K562 (cell line): ENCODE measurements at regions not wholly inside any gene's neighbourhood (a gene's known extent, or its start where the extent isn't known, plus 50 kb on each side); places are given as distances from the start of the nearest gene placed in this dataset.

Experiments
- ATAC-seq: fragments of 200-7000 bp; cut with Tn5 transposase; 3 replicates; pipeline ENCODE4 v1.9.1; 2020; ENCODE audit warnings: moderate library complexity
- BruUV-seq: library from RNA; stranded (reverse); fragments of 400-500 nt; replicated peaks from 2 replicates; lab custom pipeline; 2021; lab: Mats Ljungman, UMichigan
- CTCF ChIA-PET: fragments of 300-600 bp; formaldehyde crosslinking; extraction: SDS; loops from one replicate; lab custom pipeline; 2021; ENCODE audit warnings: low intra/inter-chr PET ratio; lab: Yijun Ruan, JAX
- POLR2A ChIA-PET: fragments of 300-600, 350-650 bp; sonication (Branson Sonifier 250); formaldehyde crosslinking; extraction: SDS; loops from one replicate; lab custom pipeline; 2021; ENCODE audit warnings: antibody characterized with exemption, inconsistent platforms; lab: Yijun Ruan, JAX
- DNase-seq, 4 experiments: peaks; one replicate each; pipeline versions ENCODE4 v3.0.0 to v3.0.0-alpha.2; 2011 to 2018; ENCODE audit warnings: low spot score in 3 of 4, mixed read lengths in 3 of 4; ENCODE audit errors: extremely low read depth in 1 of 4
- FAIRE-seq: peaks from 2 replicates; lab custom pipeline; 2011; peaks lifted over from hg19 to GRCh38; lab: Jason Lieb, UNC
- H2AFZ ChIP-seq: 2 replicates; pipeline ENCODE4 v1.6.0; 2011; ENCODE audit warnings: low read depth, low read length, control low read depth, inconsistent platforms
- H3K27ac ChIP-seq: fragments of 200-600 bp; 3 replicates; pipeline ENCODE4 v1.8.0; 2011; ENCODE audit warnings: low read depth, mild to moderate bottlenecking, control low read depth, inconsistent platforms, low read length, moderate library complexity, mixed read lengths; ENCODE audit errors: extremely low read depth
- H3K27me3 ChIP-seq, 2 experiments: fragments of 300-600 bp in 1 of 2; 2 replicates in 1 of 2; 3 replicates in 1 of 2; pipeline versions ENCODE4 v1.6.0 to v1.8.0; 2011; ENCODE audit warnings: inconsistent platforms in 2 of 2, low read length in 2 of 2, mild to moderate bottlenecking in 1 of 2, mixed read lengths in 1 of 2, moderate library complexity in 1 of 2; ENCODE audit not compliant: control insufficient read depth in 2 of 2, insufficient read depth in 2 of 2
- H3K36me3 ChIP-seq: fragments of 300-600 bp; 3 replicates; pipeline ENCODE4 v1.8.0; 2011; ENCODE audit warnings: mild to moderate bottlenecking, low read length, inconsistent platforms; ENCODE audit not compliant: control insufficient read depth, insufficient read depth
- H3K4me1 ChIP-seq, 2 experiments: fragments of 200-600 bp in 1 of 2; replicated peaks in 1 of 2; 2 replicates in 1 of 2; 3 replicates in 1 of 2; pipeline versions ENCODE4 v1.5.1 to v1.8.0; 2011; ENCODE audit warnings: inconsistent platforms in 2 of 2, low read length in 2 of 2, mild to moderate bottlenecking in 1 of 2, mixed read lengths in 1 of 2, moderate library complexity in 1 of 2; ENCODE audit not compliant: control insufficient read depth in 2 of 2, insufficient read depth in 2 of 2
- H3K4me2 ChIP-seq: 2 replicates; pipeline ENCODE4 v1.6.1; 2011; ENCODE audit warnings: low read length, control low read depth, inconsistent platforms, mixed read lengths; ENCODE audit not compliant: insufficient read depth
- H3K4me3 ChIP-seq: fragments of 200-600 bp; sonication (generic), shearing (Covaris generic); 2 replicates; pipeline ENCODE4 v1.5.1; 2016; ENCODE audit warnings: control low read depth, inconsistent platforms
- H3K79me2 ChIP-seq: fragments of 200-600 bp; 3 replicates; pipeline ENCODE4 v1.8.0; 2011; ENCODE audit warnings: low read length, inconsistent platforms; ENCODE audit not compliant: control insufficient read depth, insufficient read depth
- H3K9ac ChIP-seq, 2 experiments: 2 replicates each; pipeline versions ENCODE4 v1.6.0 to v1.6.1; 2011; ENCODE audit warnings: low read depth in 2 of 2, low read length in 2 of 2, control low read depth in 1 of 2, inconsistent platforms in 1 of 2, mild to moderate bottlenecking in 1 of 2, mixed read lengths in 1 of 2; ENCODE audit not compliant: insufficient read depth in 1 of 2
- H3K9me1 ChIP-seq: one replicate; pipeline ENCODE4 v1.6.0; 2011; ENCODE audit warnings: inconsistent platforms, mild to moderate bottlenecking, low read length, moderate library complexity; ENCODE audit not compliant: control insufficient read depth, insufficient read depth
- H3K9me3 ChIP-seq: replicated peaks from 2 replicates; pipeline ENCODE4 v1.5.1; 2011; ENCODE audit warnings: low read depth, low read length, inconsistent platforms; ENCODE audit not compliant: control insufficient read depth, insufficient read depth
- H4K20me1 ChIP-seq: replicated peaks from 2 replicates; pipeline ENCODE4 v1.6.1; 2011; ENCODE audit warnings: low read length, inconsistent platforms, mixed read lengths; ENCODE audit not compliant: control insufficient read depth, insufficient read depth
- BMI1 ChIP-seq: fragments of 150-350 bp; IDR thresholded peaks from 2 replicates; pipeline ENCODE4 v1.6.1; 2014; ENCODE audit warnings: low read length
- CBX3 ChIP-seq, 2 experiments: IDR thresholded peaks; 1 replicate in 1 of 2; 2 replicates in 1 of 2; pipeline ENCODE4 v1.6.1; 2012; ENCODE audit warnings: inconsistent platforms in 2 of 2, low read length in 2 of 2, borderline replicate concordance in 1 of 2, control low read depth in 1 of 2
- CHAMP1 ChIP-seq: fragments of 450-650 bp; IDR thresholded peaks from 2 replicates; pipeline ENCODE4 v1.6.1; 2016; ENCODE audit warnings: mild to moderate bottlenecking
- FIP1L1 ChIP-seq: fragments of 200-400 bp; formaldehyde crosslinking; IDR thresholded peaks from 2 replicates; pipeline ENCODE4 v1.6.1; 2018; ENCODE audit warnings: mild to moderate bottlenecking, low read depth, low read length; ENCODE audit not compliant: poor library complexity, severe bottlenecking
- KLF13 ChIP-seq: fragments of 450-650 bp; IDR thresholded peaks from 2 replicates; pipeline ENCODE4 v1.6.1; 2016; ENCODE audit warnings: missing genetic modification characterization, low read depth, mild to moderate bottlenecking, missing compliant biosample characterization, moderate library complexity, borderline replicate concordance
- MTA1 ChIP-seq: fragments of 450-650 bp; IDR thresholded peaks from 2 replicates; pipeline ENCODE4 v1.6.1; 2017; ENCODE audit warnings: borderline replicate concordance
- PHF20 ChIP-seq: fragments of 450-650 bp; IDR thresholded peaks from 2 replicates; pipeline ENCODE4 v1.6.1; 2018; ENCODE audit not compliant: partially characterized antibody
- RAD21 ChIP-seq, 2 experiments: fragments of 250-450 bp in 1 of 2; fragments of 450-650 bp in 1 of 2; sonication (Bioruptor Pico) in 1 of 2; formaldehyde crosslinking in 1 of 2; IDR thresholded peaks in 1 of 2; conservative IDR thresholded peaks in 1 of 2; 2 replicates each; pipeline versions ENCODE4 v1.4.0 to v1.8.0; 2020 to 2022; ENCODE audit warnings: mild to moderate bottlenecking in 2 of 2, moderate library complexity in 1 of 2
- SIRT6 ChIP-seq: IDR thresholded peaks from one replicate; pipeline ENCODE4 v1.6.1; 2012; ENCODE audit warnings: low read depth, mild to moderate bottlenecking, control low read depth, inconsistent platforms, low read length, moderate library complexity
- TCF7L2 ChIP-seq: fragments of 150-350 bp; IDR thresholded peaks from 2 replicates; pipeline ENCODE4 v1.6.1; 2016; ENCODE audit warnings: low read depth, mild to moderate bottlenecking, low read length, moderate library complexity
- U2AF2 ChIP-seq: fragments of 200-400 bp; formaldehyde crosslinking; optimal IDR thresholded peaks from 2 replicates; pipeline ENCODE3; 2017; ENCODE audit warnings: low read depth, mild to moderate bottlenecking, low read length
- ZBTB2 ChIP-seq: fragments of 450-650 bp; IDR thresholded peaks from 2 replicates; pipeline ENCODE4 v1.6.1; 2016; ENCODE audit warnings: antibody characterized with exemption
- ZNF592 ChIP-seq: fragments of 450-650 bp; IDR thresholded peaks from 2 replicates; pipeline ENCODE4 v1.6.1; 2017; ENCODE audit warnings: antibody characterized with exemption, mild to moderate bottlenecking
- WGBS: fragments of 100-300 bp; shearing (Covaris generic); methylation state at CpG from one replicate; pipeline ENCODE4 v1.1.6; 2016; ENCODE audit warnings: low coverage, mixed read lengths; ENCODE audit not compliant: insufficient coverage; ENCODE audit errors: missing lambda C conversion rate; 5-methylcytosine and 5-hydroxymethylcytosine counted together
- in situ Hi-C: fragments of 300-500 bp; cut with MboI; formaldehyde crosslinking; loops from 4 replicates; pipeline ENCODE4 v1.15.0; 2018; ENCODE audit warnings: inconsistent platforms, mixed read lengths
- intact Hi-C: fragments of 100-400 bp; cut with micrococcal nuclease; formaldehyde crosslinking; loops from 2 replicates; pipeline ENCODE4 v1.14.2; 2022
- TF ChIP-seq, protein P1 (sequence below): fragments of 250-450 bp; sonication (Bioruptor Pico); IDR thresholded peaks from 2 replicates; pipeline ENCODE4 v1.8.0; 2021; ENCODE audit warnings: borderline replicate concordance, mild to moderate bottlenecking, moderate library complexity; ENCODE audit not compliant: poor library complexity, severe bottlenecking

DNA sequence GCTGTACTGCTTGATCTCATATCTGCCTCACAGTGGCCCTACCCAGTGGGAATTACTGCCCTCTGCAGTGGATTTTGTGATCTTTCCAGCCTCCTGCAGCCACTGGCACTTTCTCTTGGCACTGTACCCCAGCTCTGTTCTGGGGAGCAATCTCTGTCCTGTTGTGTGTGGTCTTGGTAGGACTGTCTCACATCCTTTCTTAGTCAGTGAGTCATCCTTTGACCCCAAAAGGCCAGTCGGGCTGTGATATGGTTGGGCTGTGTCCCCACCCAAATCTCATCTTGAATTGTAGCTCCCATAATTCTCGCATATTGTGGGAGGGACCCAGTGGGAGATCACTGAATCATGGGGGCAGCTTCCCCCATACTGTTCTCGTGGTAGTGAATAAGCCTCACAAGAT, 133.3 kb upstream of the TPM1 start:
- Histone ChIP-seq H3K9me3 (no peaks in the 10 kb centered on the region), H3K4me1 (no peaks in the 10 kb centered on the region), H3K27me3 (peaks cover 5 to 56% of the 10 kb centered on the region in 2 experiments; a peak in 4 of 5 replicates), H3K9ac (no peak overlapping the region), H3K27ac (no peak overlapping the region), H3K79me2 (no peaks in the 10 kb centered on the region), H3K4me3 (no peak overlapping the region), H3K9me1 (no peaks in the 10 kb centered on the region), H3K36me3 (no peaks in the 10 kb centered on the region), H3K4me2 (no peak overlapping the region), H4K20me1 (no peaks in the 10 kb centered on the region), H2AFZ (no peak overlapping the region)
- CTCF ChIA-PET: no interaction called here
- ATAC-seq (no peak), DNase-seq (no peak), FAIRE-seq (no peak)
- no TSS peak for BruUV-seq
- POLR2A ChIA-PET: interaction anchor here (0.5 to 1.1 kb wide), 3 partner anchors 22 to 413 kb away, joined by 3 to 4 read pairs (median 4); no protein-coding TSS in a partner anchor
- intact Hi-C loops: no loop called here
- 4% methylated on average over 3 of the region's 3 CpGs for WGBS
- in situ Hi-C loops: no loop called here
- TF ChIP-seq CBX3 (IDR thresholded peaks at IDR 0.05; ENCODE audit: borderline replicate concordance in 1 of 2, low read length in 2 of 2): no peak
- no peak for TF ChIP-seq KLF13 (tag)
- TF ChIP-seq MTA1: no peak
- no peak for TF ChIP-seq ZNF592
- TF ChIP-seq U2AF2: no peak
- no peak for TF ChIP-seq RAD21 (CRISPR knock-in tag; conservative IDR thresholded peaks at IDR 0.05 in 1 of 2, IDR thresholded peaks at IDR 0.05 in 1 of 2)
- no peak for TF ChIP-seq BMI1
- TF ChIP-seq TCF7L2: no peak
- no peak for TF ChIP-seq ZBTB2
- no peak for TF ChIP-seq FIP1L1
- TF ChIP-seq PHF20: no peak
- TF ChIP-seq, protein P1, sequence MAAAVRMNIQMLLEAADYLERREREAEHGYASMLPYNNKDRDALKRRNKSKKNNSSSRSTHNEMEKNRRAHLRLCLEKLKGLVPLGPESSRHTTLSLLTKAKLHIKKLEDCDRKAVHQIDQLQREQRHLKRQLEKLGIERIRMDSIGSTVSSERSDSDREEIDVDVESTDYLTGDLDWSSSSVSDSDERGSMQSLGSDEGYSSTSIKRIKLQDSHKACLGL (CRISPR knock-in tag): no peak
- TF ChIP-seq CHAMP1: no peak
- no peak for TF ChIP-seq SIRT6
